ENCODE measurements at regions not wholly inside any gene's neighbourhood (a gene's known extent, or its start where the extent isn't known, plus 50 kb on each side); places are given as distances from the start of the nearest gene placed in this dataset.
A peak's percentile ranks its signal among the peaks of the same experiment; 100 is the strongest.

- TF ChIP-seq, protein P1, sequence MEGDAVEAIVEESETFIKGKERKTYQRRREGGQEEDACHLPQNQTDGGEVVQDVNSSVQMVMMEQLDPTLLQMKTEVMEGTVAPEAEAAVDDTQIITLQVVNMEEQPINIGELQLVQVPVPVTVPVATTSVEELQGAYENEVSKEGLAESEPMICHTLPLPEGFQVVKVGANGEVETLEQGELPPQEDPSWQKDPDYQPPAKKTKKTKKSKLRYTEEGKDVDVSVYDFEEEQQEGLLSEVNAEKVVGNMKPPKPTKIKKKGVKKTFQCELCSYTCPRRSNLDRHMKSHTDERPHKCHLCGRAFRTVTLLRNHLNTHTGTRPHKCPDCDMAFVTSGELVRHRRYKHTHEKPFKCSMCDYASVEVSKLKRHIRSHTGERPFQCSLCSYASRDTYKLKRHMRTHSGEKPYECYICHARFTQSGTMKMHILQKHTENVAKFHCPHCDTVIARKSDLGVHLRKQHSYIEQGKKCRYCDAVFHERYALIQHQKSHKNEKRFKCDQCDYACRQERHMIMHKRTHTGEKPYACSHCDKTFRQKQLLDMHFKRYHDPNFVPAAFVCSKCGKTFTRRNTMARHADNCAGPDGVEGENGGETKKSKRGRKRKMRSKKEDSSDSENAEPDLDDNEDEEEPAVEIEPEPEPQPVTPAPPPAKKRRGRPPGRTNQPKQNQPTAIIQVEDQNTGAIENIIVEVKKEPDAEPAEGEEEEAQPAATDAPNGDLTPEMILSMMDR (IDR thresholded peaks at IDR 0.05; ENCODE audit: low read depth, low read length): no peak
Measured at GRCh38 chr15:66945842-66946241, 119.6 kb upstream of the SMAD3 start.

GRCh38 chr15:66946578-66947164 lies 118.7 kb upstream of the SMAD3 start:
- no peak overlapping the region for H3K4me3 ChIP-seq (replicated peaks in 1 of 2; ENCODE audit: low read depth in 2 of 2, low read length in 2 of 2)
- TF ChIP-seq, protein P1 (IDR thresholded peaks at IDR 0.05; ENCODE audit: low read depth, low read length): peak; percentile 80
- DNase-seq (ENCODE audit: low read depth in 2 of 2): peak; percentile 76 to 79

More at GRCh38 chr15:66945842-66946241, 119.6 kb upstream of the SMAD3 start:
- DNase-seq (ENCODE audit: low read depth in 2 of 2): no peak
- no peak overlapping the region for H3K4me3 ChIP-seq (replicated peaks in 1 of 2; ENCODE audit: low read depth in 2 of 2, low read length in 2 of 2)

DNA sequence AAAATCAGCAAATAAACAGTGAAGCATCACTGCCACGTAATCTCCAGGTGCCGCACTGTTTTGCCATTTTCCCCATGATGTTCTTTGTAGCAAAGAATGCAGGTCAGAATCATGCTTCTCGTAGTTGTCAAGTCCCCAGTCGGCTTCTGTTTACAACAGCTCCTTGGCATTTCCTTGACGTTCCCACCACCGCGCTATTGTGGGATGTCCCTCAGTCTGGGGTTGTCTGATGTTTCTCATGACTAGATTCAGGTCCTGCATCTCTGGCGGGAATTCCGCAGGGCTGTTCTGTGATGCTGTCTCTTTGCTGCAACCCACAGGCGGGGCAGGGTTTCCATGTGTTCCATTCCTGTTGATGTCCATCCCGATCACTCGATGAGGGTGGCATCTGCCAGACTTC lies 117.9 kb upstream of the SMAD3 start:
- DNase-seq (ENCODE audit: low read depth in 2 of 2): no peak
- H3K4me3 ChIP-seq (replicated peaks in 1 of 2; ENCODE audit: low read depth in 2 of 2, low read length in 2 of 2): no peak overlapping the region
- TF ChIP-seq, protein P1 (IDR thresholded peaks at IDR 0.05; ENCODE audit: low read depth, low read length): no peak

- H3K4me3 ChIP-seq (replicated peaks in 1 of 2; ENCODE audit: low read depth in 2 of 2, low read length in 2 of 2): no peak overlapping the region
- peak in 1 of 2 donors; percentile 36 for DNase-seq (ENCODE audit: low read depth in 2 of 2)
- TF ChIP-seq, protein P1 (IDR thresholded peaks at IDR 0.05; ENCODE audit: low read depth, low read length): no peak
Measured at GRCh38 chr15:66948294-66948693, 117.1 kb upstream of the SMAD3 start.

- TF ChIP-seq, protein P1 (IDR thresholded peaks at IDR 0.05; ENCODE audit: low read depth, low read length): no peak
- no peak for DNase-seq (ENCODE audit: low read depth in 2 of 2)
- no peak overlapping the region for H3K4me3 ChIP-seq (replicated peaks in 1 of 2; ENCODE audit: low read depth in 2 of 2, low read length in 2 of 2)
Measured at GRCh38 chr15:66950114-66950513, 115.3 kb upstream of the SMAD3 start.

DNA sequence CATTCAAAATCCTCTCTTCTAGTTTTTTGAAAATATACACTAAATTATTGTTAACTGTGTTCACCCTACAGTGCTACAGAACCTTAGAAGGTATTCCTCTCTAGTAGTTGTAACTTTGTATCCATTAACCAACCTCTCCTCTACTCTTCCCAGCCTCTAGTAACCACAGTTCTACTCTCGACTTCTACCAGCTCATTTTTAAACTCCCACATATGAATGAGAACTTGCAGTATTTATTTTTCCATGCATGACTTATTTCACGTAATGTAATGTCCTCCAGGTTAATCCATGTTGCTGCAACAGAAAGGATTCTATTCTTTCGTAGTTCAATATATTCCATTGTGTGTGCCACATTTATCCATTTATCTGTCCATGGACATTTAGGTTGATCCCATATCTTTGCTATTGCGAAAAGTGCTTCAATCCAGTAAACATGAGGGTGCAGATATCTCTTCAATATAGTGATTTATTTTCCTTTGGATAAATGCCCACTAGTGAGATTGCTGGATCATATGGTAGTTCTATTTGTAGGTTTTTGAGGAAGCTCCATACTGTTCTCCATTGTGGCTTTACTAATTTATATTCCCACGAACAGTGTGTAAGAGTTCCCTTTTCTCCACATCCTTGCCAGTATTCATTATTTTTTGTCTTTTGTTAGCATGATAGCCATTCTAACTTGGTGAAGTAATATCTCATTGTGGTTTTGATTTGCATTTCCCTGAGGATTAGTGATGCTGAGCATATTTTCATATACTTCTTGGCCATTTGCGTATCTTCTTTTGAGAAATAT lies 113.7 kb upstream of the SMAD3 start:
- no peak overlapping the region for H3K4me3 ChIP-seq (replicated peaks in 1 of 2; ENCODE audit: low read depth in 2 of 2, low read length in 2 of 2)
- TF ChIP-seq, protein P1 (IDR thresholded peaks at IDR 0.05; ENCODE audit: low read depth, low read length): no peak
- peak; percentile 35 to 53 for DNase-seq (ENCODE audit: low read depth in 2 of 2)

All from cardiac fibroblast (primary cell).